Effector memory CD4-positive, alpha-beta T cell (primary cell): ENCODE measurements at regions not wholly inside any gene's neighbourhood (a gene's known extent, or its start where the extent isn't known, plus 50 kb on each side); places are given as distances from the start of the nearest gene placed in this dataset.

Source experiments
- DNase-seq, 3 donors: peaks; one replicate each; pipeline ENCODE4 v3.0.0-alpha.2; 2020
- H3K27ac ChIP-seq: 2 replicates; pipeline ENCODE4 v1.7.0; 2013; ENCODE audit warnings: mild to moderate bottlenecking, low read length, moderate library complexity; ENCODE audit not compliant: insufficient read depth, poor library complexity, severe bottlenecking
- H3K27me3 ChIP-seq: replicated peaks from 2 replicates; pipeline ENCODE4 v1.7.0; 2013; ENCODE audit warnings: mild to moderate bottlenecking, low read length; ENCODE audit not compliant: insufficient read depth, control insufficient read depth, poor library complexity, severe bottlenecking
- H3K36me3 ChIP-seq: 2 replicates; pipeline ENCODE4 v1.7.0; 2013; ENCODE audit warnings: mild to moderate bottlenecking, low read length, moderate library complexity; ENCODE audit not compliant: control insufficient read depth, insufficient read depth
- H3K4me1 ChIP-seq: 2 replicates; pipeline ENCODE4 v1.7.0; 2013; ENCODE audit warnings: low read length, mild to moderate bottlenecking; ENCODE audit not compliant: control insufficient read depth, insufficient read depth, poor library complexity, severe bottlenecking
- H3K4me3 ChIP-seq: 2 replicates; pipeline ENCODE4 v1.7.0; 2013; ENCODE audit warnings: low read length, low read depth, mild to moderate bottlenecking; ENCODE audit not compliant: insufficient read depth, poor library complexity, severe bottlenecking
- H3K9me3 ChIP-seq: 2 replicates; pipeline ENCODE4 v1.7.0; 2013; ENCODE audit warnings: mild to moderate bottlenecking, low read length, moderate library complexity; ENCODE audit not compliant: control insufficient read depth

DNA sequence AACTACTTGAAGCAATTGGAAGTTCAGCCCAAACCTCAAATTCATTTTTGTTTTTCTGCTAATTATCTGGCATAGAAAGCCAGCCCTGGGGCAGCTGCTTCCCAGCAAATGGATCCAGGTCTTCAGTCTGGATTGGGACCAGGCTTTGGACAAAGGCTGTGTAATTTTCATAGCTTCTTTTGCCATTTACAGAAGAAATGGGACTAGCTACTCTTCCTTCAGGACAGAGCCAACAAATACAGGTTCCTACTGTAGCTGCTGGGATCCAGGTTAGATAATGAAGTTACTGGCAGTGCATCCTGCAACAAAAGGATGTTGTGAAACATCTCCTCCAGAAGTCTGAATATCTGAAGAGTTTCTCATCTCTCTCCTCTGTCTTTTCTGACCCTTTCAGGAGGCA lies 171.5 kb upstream of the CAMK1G start:
- Histone ChIP-seq H3K4me1 (no peaks in the 10 kb centered on the region), H3K9me3 (no peaks in the 10 kb centered on the region), H3K27ac (no peak overlapping the region), H3K36me3 (no peaks in the 10 kb centered on the region), H3K4me3 (no peak overlapping the region), H3K27me3 (no peaks in the 10 kb centered on the region)
- DNase-seq, result no peak

DNA sequence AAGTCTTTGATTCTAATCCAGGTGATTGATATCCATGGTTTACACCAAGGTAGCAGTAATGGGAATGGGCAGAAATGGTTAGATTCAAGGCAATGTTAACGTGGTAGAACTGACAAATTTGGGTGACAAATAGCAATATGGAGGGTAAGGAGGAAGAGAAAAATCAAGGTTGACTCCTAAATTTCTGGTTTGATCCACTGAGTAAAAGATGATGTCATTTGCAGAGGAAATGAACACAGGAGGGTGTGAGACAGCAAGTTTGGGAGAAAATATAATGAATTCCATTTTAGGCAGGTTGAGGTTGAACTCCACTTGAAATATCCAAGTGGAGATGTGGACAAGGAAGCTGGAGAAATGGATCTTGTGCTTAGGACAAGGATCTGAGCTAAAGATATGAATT lies 170.9 kb upstream of the CAMK1G start:
- H3K27ac ChIP-seq, result no peak overlapping the region
- no peak for DNase-seq
- H3K4me1 ChIP-seq, result no peaks in the 10 kb centered on the region
- H3K36me3 ChIP-seq, result no peaks in the 10 kb centered on the region
- no peaks in the 10 kb centered on the region for H3K27me3 ChIP-seq
- no peaks in the 10 kb centered on the region for H3K9me3 ChIP-seq
- no peak overlapping the region for H3K4me3 ChIP-seq

DNA sequence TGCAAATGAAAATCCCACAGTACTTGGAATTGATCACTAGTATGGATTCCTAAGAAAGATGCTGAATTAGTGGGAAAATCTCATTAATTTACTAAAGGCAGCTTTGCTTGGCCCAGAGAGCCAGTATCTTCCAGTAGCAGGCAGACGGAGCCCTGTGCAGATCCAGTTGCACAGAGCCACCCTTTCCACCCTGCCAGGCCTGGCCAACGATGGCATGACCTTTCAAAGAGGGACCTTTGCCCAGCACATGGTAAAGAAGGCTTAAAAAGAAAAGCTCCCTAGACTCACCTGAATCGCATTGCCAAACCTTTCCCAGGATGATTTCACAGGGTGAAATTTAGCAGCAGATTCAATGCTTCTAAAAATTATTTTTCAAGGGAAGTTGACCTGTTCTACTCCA lies 170.5 kb upstream of the CAMK1G start:
- Histone ChIP-seq H3K4me1 (no peaks in the 10 kb centered on the region), H3K27me3 (no peaks in the 10 kb centered on the region), H3K27ac (no peak overlapping the region), H3K36me3 (no peaks in the 10 kb centered on the region), H3K9me3 (no peaks in the 10 kb centered on the region), H3K4me3 (no peak overlapping the region)
- DNase-seq, result no peak

DNA sequence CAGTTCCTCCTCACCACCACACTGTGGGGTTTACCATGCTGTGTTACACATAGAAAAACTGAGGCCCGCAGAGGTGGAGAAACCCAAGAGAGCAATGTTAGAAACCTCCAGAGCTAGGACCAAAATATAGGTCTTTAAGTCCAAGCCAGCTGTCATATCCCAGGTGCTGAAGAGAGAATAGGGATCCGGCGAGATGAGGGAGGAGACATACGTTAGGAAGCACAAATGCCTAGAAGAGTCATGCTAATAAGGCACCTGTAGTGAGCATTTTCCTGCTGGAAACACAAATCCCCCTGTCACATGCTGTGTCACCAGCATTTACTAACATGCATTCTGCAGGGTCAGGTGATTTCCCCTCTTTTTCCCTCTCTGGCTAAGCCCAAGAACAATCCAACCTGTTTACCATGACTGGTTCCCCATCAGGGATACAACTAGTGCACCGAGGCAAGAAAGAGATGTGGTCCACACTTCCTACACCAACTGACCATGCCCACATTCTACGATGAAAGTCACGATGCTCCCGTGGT lies 168.6 kb upstream of the CAMK1G start:
- Histone ChIP-seq H3K4me1 (no peaks in the 10 kb centered on the region), H3K27ac (no peak overlapping the region)
- DNase-seq, result no peak

DNA sequence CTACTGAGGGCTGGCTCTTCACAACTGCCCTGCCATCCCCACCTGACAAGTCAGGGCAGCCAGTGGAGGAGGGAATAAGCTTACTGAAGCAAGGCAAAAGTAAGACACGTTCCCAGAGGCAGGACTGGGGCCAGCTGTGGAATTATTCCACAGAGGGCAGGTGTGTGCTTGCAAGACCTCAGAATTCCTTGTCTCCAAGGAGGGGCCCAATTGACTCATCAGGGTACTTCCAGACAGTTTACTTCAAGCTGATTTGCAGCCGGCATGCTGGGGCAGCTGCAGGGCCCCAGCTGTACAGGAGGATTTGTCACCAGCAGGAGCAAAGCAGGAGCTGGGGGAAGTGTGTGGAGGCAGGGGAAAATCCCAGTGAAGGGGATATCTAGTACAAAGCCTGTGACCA lies 167.5 kb upstream of the CAMK1G start:
- no peak for DNase-seq
- Histone ChIP-seq H3K9me3 (no peaks in the 10 kb centered on the region), H3K36me3 (no peaks in the 10 kb centered on the region), H3K4me1 (no peaks in the 10 kb centered on the region), H3K4me3 (no peak overlapping the region), H3K27ac (no peak overlapping the region), H3K27me3 (no peaks in the 10 kb centered on the region)

More for the DNA sequence above, 168.6 kb upstream of the CAMK1G start:
- H3K36me3 ChIP-seq, result no peaks in the 10 kb centered on the region
- no peaks in the 10 kb centered on the region for H3K9me3 ChIP-seq
- H3K27me3 ChIP-seq, result no peaks in the 10 kb centered on the region
- H3K4me3 ChIP-seq, result no peak overlapping the region

DNA sequence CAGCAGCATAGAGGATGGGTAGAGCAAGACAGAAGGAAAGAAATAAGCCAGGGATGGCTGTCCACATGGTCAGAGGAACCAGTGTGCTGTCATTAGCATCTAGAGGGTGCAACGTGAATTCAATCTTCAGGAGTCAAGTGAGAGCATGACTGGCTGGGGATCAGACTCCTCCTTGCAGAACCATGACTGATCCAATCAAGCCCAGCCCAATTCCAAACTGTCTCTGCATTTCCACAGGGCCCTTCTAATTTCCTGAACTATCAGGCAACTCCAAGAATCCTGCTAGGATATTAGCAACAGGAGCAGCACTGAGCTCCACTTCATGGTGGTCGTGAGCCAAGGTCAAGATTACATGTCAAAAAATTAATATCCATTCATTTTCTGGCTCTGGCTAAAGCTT lies 166.8 kb upstream of the CAMK1G start:
- Histone ChIP-seq H3K36me3 (no peaks in the 10 kb centered on the region), H3K4me3 (no peak overlapping the region), H3K27me3 (no peaks in the 10 kb centered on the region), H3K4me1 (no peaks in the 10 kb centered on the region), H3K9me3 (no peaks in the 10 kb centered on the region), H3K27ac (no peak overlapping the region)
- no peak for DNase-seq

DNA sequence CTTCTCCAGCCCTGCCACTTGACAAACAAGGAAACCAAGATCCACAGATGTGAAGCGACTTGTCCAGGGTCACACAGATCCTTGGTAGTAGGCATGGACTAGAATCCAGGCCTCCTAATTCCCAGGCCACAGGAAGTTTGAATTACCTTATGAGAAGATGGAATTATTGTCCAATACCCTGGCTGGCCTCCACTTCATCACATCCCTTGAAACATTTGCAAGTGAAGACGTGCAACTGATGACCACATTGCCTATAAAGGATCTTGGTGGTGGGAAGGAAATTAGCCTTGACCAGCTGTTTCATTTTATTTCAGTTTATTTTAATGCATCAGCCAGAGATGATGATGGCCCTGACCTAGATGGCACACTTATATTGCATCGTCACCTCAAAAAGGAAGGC lies 165.8 kb upstream of the CAMK1G start:
- Histone ChIP-seq H3K9me3 (no peaks in the 10 kb centered on the region), H3K4me1 (no peaks in the 10 kb centered on the region), H3K27ac (no peak overlapping the region), H3K27me3 (no peaks in the 10 kb centered on the region), H3K36me3 (no peaks in the 10 kb centered on the region), H3K4me3 (no peak overlapping the region)
- no peak for DNase-seq

GRCh38 chr1:209420276-209420675 lies 163.2 kb upstream of the CAMK1G start:
- Histone ChIP-seq H3K4me3 (no peak overlapping the region), H3K36me3 (no peaks in the 10 kb centered on the region), H3K4me1 (no peaks in the 10 kb centered on the region), H3K27ac (no peak overlapping the region), H3K27me3 (peaks cover under 1% of the 10 kb centered on the region), H3K9me3 (no peaks in the 10 kb centered on the region)
- DNase-seq, result no peak

DNA sequence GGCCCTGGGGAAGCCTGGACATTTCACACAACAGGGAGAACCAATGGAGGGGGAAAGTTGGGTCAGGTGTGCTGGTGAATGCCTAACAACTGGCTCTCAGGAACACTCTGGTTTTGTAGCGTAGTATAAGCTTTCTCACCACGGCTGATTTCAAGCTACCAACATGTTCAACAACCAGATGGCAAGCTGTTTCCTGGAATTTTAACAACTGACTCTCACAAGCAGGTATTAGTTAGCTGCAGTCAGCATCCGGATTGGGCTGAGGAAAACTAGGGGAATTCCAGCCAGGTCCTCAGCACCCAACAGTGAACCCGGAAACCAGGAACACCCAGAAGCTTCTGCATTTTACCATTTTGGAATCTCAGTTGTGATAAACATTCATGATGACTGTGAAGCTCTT lies 162.3 kb upstream of the CAMK1G start:
- Histone ChIP-seq H3K36me3 (no peaks in the 10 kb centered on the region), H3K27ac (no peak overlapping the region), H3K27me3 (peaks cover 3% of the 10 kb centered on the region), H3K9me3 (no peaks in the 10 kb centered on the region), H3K4me1 (no peaks in the 10 kb centered on the region), H3K4me3 (no peak overlapping the region)
- no peak for DNase-seq

DNA sequence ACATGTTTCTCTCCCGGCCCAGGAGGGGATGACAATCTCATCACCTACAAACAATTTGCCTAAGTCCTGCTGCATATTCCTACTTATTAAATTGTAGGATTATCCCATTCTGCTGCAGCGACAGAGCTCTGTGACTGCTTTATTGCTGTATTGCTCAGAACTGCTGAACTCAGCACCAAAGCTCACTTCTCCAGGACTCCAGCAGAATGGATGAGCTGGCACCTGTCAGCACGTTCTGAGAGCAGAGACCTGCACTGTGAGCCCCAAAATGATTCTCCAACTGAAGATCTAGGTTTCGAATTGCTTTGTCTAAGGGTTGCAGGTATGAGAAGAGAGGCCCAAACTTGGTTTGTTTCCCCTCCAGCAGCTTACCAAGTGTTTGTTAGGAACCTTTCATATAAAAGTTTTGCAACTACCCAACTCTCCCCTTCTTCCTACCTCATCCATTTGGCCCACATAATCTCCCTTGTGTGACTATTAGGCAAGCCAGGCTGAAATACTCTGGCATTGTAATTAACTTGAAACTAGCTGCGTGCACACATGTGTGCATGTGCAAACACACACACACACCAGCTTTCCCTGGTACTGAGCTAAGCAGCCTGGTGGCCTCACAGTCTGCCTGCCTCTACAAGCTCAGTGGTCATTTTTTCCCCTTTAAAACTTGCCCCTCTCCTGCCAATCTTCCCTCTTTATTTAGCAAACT lies 161.4 kb upstream of the CAMK1G start:
- no peaks in the 10 kb centered on the region for H3K4me1 ChIP-seq

More for the DNA sequence above, 161.4 kb upstream of the CAMK1G start:
- H3K4me3 ChIP-seq, result no peak overlapping the region
- H3K27me3 ChIP-seq, result peaks cover 3% of the 10 kb centered on the region
- no peak overlapping the region for H3K27ac ChIP-seq
- no peak for DNase-seq
- no peaks in the 10 kb centered on the region for H3K9me3 ChIP-seq
- H3K36me3 ChIP-seq, result no peaks in the 10 kb centered on the region
